GM12878 (cell line): ENCODE measurements at regions not wholly inside any gene's neighbourhood (a gene's known extent, or its start where the extent isn't known, plus 50 kb on each side); places are given as distances from the start of the nearest gene placed in this dataset.

ENCODE experiments used
- ATAC-seq: fragments of 200-7000 bp; cut with Tn5 transposase; 3 replicates; pipeline ENCODE4 v1.9.1; 2020; ENCODE audit warnings: mild to moderate bottlenecking, moderate library complexity
- BruUV-seq: library from RNA; stranded (reverse); fragments of 400-500 nt; replicated peaks from 2 replicates; lab custom pipeline; 2021; lab: Mats Ljungman, UMichigan
- CTCF ChIA-PET: fragments of 300-600 bp; sonication (Branson Sonifier 250); formaldehyde crosslinking; extraction: SDS; loops from one replicate; lab custom pipeline; 2021; ENCODE audit warnings: inconsistent platforms; lab: Yijun Ruan, JAX
- POLR2A ChIA-PET: fragments of 350-600 bp; formaldehyde crosslinking; extraction: SDS; loops from one replicate; lab custom pipeline; 2021; ENCODE audit warnings: inconsistent platforms; lab: Charles Lee
- RAD21 ChIA-PET: fragments of 300-600 bp; sonication (Branson Sonifier 250); formaldehyde crosslinking; loops from one replicate; lab custom pipeline; 2023; ENCODE audit warnings: antibody characterized with exemption; ENCODE audit not compliant: unreplicated experiment; lab: Charles Lee
- SMC1A ChIA-PET: fragments of 300-600 bp; sonication (Branson Sonifier 250); formaldehyde crosslinking; loops from one replicate; lab custom pipeline; 2023; ENCODE audit not compliant: unreplicated experiment, uncharacterized antibody; lab: Charles Lee
- DNase-seq: peaks from one replicate; pipeline ENCODE4 v3.0.0-alpha.2; 2011; ENCODE audit warnings: low read depth, low spot score
- FAIRE-seq: peaks from 3 replicates; lab custom pipeline; 2011; peaks lifted over from hg19 to GRCh38; lab: Jason Lieb, UNC
- H2AFZ ChIP-seq: 2 replicates; pipeline ENCODE4 v1.6.0; 2011; ENCODE audit warnings: low read depth, low read length, control low read depth; ENCODE audit not compliant: control insufficient read depth
- H3K27ac ChIP-seq: 2 replicates; pipeline ENCODE4 v1.5.1; 2011; ENCODE audit warnings: control low read depth; ENCODE audit not compliant: control insufficient read depth, insufficient read depth
- H3K27me3 ChIP-seq, 2 experiments: replicated peaks in 1 of 2; 2 replicates each; pipeline versions ENCODE4 v1.6.0 to v1.6.1; 2011; ENCODE audit warnings: low read length in 1 of 2; ENCODE audit not compliant: control insufficient read depth in 2 of 2, insufficient read depth in 2 of 2
- H3K36me3 ChIP-seq, 2 experiments: 2 replicates each; pipeline ENCODE4 v1.5.1; 2011; ENCODE audit warnings: low read length in 1 of 2; ENCODE audit not compliant: control insufficient read depth in 2 of 2, insufficient read depth in 2 of 2
- H3K4me1 ChIP-seq: 2 replicates; pipeline ENCODE4 v1.6.1; 2011; ENCODE audit warnings: mild to moderate bottlenecking, low read length, moderate library complexity, mixed read lengths; ENCODE audit not compliant: control insufficient read depth, insufficient read depth
- H3K4me2 ChIP-seq: 2 replicates; pipeline ENCODE4 v1.6.0; 2011; ENCODE audit warnings: control low read depth; ENCODE audit not compliant: control insufficient read depth, insufficient read depth
- H3K4me3 ChIP-seq: fragments of 200-600 bp; sonication (generic); 2 replicates; pipeline ENCODE4 v1.5.1; 2016
- H3K79me2 ChIP-seq: 2 replicates; pipeline ENCODE4 v1.6.0; 2011; ENCODE audit warnings: low read length; ENCODE audit not compliant: control insufficient read depth, insufficient read depth
- H3K9ac ChIP-seq: 2 replicates; pipeline ENCODE4 v1.8.0; 2011; ENCODE audit warnings: low read length, control low read depth, mixed read lengths; ENCODE audit not compliant: control insufficient read depth, insufficient read depth
- H3K9me3 ChIP-seq: replicated peaks from 3 replicates; pipeline ENCODE4 v1.5.1; 2011; ENCODE audit warnings: mild to moderate bottlenecking, low read length; ENCODE audit not compliant: control insufficient read depth, insufficient read depth
- H4K20me1 ChIP-seq: 2 replicates; pipeline ENCODE4 v1.6.0; 2011; ENCODE audit not compliant: control insufficient read depth, insufficient read depth
- BRCA1 ChIP-seq: IDR thresholded peaks from 2 replicates; pipeline ENCODE4 v1.6.1; 2011; ENCODE audit warnings: low read depth, low read length, improper control_type of control experiment
- CEBPB ChIP-seq, 2 experiments: fragments of 150-350 bp in 1 of 2; IDR thresholded peaks; 2 replicates each; pipeline ENCODE4 v1.6.1; 2012 to 2014; ENCODE audit warnings: low read depth in 2 of 2, low read length in 2 of 2, borderline replicate concordance in 1 of 2, inconsistent platforms in 1 of 2
- EGR1 ChIP-seq, 2 experiments: IDR thresholded peaks; 1 replicate in 1 of 2; 2 replicates in 1 of 2; pipeline ENCODE4 v1.6.1; 2011 to 2012; ENCODE audit warnings: low read depth in 2 of 2, low read length in 2 of 2, borderline replicate concordance in 1 of 2, mild to moderate bottlenecking in 1 of 2, moderate library complexity in 1 of 2
- RELA ChIP-seq: fragments of 450-650 bp; IDR thresholded peaks from 2 replicates; pipeline ENCODE4 v1.8.0; 2014; ENCODE audit warnings: borderline replicate concordance; ENCODE audit not compliant: partially characterized antibody
- STAT1 ChIP-seq: fragments of 450-650 bp; conservative IDR thresholded peaks from 2 replicates; pipeline ENCODE4 v1.6.1; 2014; ENCODE audit warnings: antibody characterized with exemption, mild to moderate bottlenecking
- YY1 ChIP-seq: IDR thresholded peaks from 2 replicates; pipeline ENCODE4 v1.6.1; 2011; ENCODE audit warnings: low read depth, mild to moderate bottlenecking, low read length
- WGBS: methylation state at CpG from one replicate; pipeline ENCODE4 v1.1.6; 2016; ENCODE audit warnings: low lambda C conversion rate; ENCODE audit not compliant: insufficient replicate concordance, insufficient coverage; ENCODE audit errors: missing lambda C conversion rate; 5-methylcytosine and 5-hydroxymethylcytosine counted together
- in situ Hi-C: fragments of 300-500 bp; cut with MboI; formaldehyde crosslinking; loops from 9 replicates; pipeline ENCODE4 v1.14.3; 2018; ENCODE audit warnings: mixed read lengths
- intact Hi-C: fragments of 100-400 bp; cut with micrococcal nuclease; formaldehyde crosslinking; loops from one replicate; pipeline ENCODE4 v1.14.2; 2022; ENCODE audit not compliant: unreplicated experiment
- TF ChIP-seq, protein P1 (sequence below): IDR thresholded peaks from 2 replicates; pipeline ENCODE4 v1.6.1; 2011; ENCODE audit warnings: low read depth, mild to moderate bottlenecking, low read length, moderate library complexity, borderline replicate concordance; ENCODE audit errors: extremely low read depth
- TF ChIP-seq, protein P2 (sequence below): fragments of 450-650 bp; formaldehyde crosslinking; IDR thresholded peaks from 2 replicates; pipeline ENCODE4 v1.5.0; 2022; ENCODE audit warnings: mild to moderate bottlenecking, missing genetic modification characterization
- TF ChIP-seq, protein P3 (sequence below): IDR thresholded peaks from 2 replicates; pipeline ENCODE4 v1.6.1; 2012; ENCODE audit warnings: mild to moderate bottlenecking, low read depth, low read length

DNA sequence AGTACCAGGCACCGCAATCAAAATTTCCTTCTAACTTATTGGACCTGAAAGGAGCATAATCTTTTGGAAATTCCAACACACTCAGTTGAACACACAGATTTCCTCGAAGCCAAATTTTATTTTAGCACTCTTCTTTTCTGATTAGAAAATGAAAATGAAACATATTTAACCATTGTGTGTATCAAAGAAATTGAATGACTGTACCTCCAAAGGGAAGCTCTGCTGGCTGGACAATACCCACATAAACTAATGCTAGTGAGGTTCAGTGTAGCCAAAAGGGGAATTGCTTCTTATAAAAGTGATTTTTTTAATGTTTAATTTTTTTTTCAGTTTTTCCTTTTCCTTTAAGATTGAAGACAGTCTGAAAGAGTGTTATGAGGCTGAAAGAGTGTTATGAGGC lies 239.6 kb upstream of the NREP start:
- TF ChIP-seq YY1, result no peak
- 50% methylated on average over 2 of the region's 2 CpGs for WGBS
- BruUV-seq, result no TSS peak
- H3K4me2 ChIP-seq, result no peak overlapping the region
- H3K27me3 ChIP-seq, result no peaks in the 10 kb centered on the region
- SMC1A ChIA-PET, result interaction anchor here (1.3 kb wide), 1 partner anchor 29 kb away, joined by 3 read pairs; no protein-coding TSS in a partner anchor
- FAIRE-seq, result no peak
- no peak overlapping the region for H3K9ac ChIP-seq
- H3K27ac ChIP-seq, result no peak overlapping the region
- POLR2A ChIA-PET, result no interaction called here
- no peak overlapping the region for H3K4me3 ChIP-seq
- DNase-seq, result no peak
- in situ Hi-C loops (no loop called here), intact Hi-C loops (no loop called here)
- H2AFZ ChIP-seq, result 0 out of 2 replicates have a peak overlapping the region, but pooled peaks have one; percentile 12
- no peaks in the 10 kb centered on the region for H3K79me2 ChIP-seq
- H3K9me3 ChIP-seq, result no peaks in the 10 kb centered on the region; the same call in 2 of the 3 replicates
- RAD21 ChIA-PET, result no interaction called here
- H3K4me1 ChIP-seq, result no peaks in the 10 kb centered on the region
- peak; percentile 73 for ATAC-seq
- CTCF ChIA-PET, result no interaction called here
- no peaks in the 10 kb centered on the region for H4K20me1 ChIP-seq
- H3K36me3 ChIP-seq, result no peaks in the 10 kb centered on the region

DNA sequence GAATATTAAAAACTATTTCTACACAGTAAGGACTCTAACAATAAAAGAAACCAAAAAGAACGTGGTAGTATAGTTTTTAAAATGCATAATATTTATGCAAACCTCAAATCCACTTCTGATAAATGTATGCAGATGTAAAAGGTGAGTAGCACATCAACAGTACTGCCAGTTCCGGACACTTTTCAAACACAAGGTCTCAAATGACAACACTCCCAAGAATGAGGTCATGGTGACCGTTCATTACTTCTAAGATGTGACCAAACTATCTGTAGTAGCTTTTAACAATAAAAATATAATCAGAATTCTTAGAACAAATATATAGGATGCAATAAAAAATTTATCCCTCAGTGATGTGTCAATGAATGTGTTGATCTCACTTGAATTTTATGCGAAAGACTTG lies 238.7 kb upstream of the NREP start:
- ATAC-seq (no peak), FAIRE-seq (no peak), DNase-seq (no peak)
- H3K27ac ChIP-seq, result no peak overlapping the region
- no peaks in the 10 kb centered on the region for H3K36me3 ChIP-seq
- POLR2A ChIA-PET, result no interaction called here
- in situ Hi-C loops (no loop called here), intact Hi-C loops (no loop called here)
- BruUV-seq, result no TSS peak
- no peaks in the 10 kb centered on the region for H4K20me1 ChIP-seq
- H3K4me2 ChIP-seq, result no peak overlapping the region
- 50% methylated on average over 4 of the region's 4 CpGs for WGBS
- TF ChIP-seq BRCA1 (no peak), CEBPB (IDR thresholded peaks at IDR 0.05; ENCODE audit: borderline replicate concordance in 1 of 2, low read depth in 2 of 2, low read length in 2 of 2) (no peak), RELA (no peak), STAT1 (no peak), EGR1 (IDR thresholded peaks at IDR 0.05; ENCODE audit: borderline replicate concordance in 1 of 2, low read depth in 2 of 2, low read length in 2 of 2) (no peak)
- TF ChIP-seq, protein P1, sequence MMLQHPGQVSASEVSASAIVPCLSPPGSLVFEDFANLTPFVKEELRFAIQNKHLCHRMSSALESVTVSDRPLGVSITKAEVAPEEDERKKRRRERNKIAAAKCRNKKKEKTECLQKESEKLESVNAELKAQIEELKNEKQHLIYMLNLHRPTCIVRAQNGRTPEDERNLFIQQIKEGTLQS, result no peak
- TF ChIP-seq, protein P2, sequence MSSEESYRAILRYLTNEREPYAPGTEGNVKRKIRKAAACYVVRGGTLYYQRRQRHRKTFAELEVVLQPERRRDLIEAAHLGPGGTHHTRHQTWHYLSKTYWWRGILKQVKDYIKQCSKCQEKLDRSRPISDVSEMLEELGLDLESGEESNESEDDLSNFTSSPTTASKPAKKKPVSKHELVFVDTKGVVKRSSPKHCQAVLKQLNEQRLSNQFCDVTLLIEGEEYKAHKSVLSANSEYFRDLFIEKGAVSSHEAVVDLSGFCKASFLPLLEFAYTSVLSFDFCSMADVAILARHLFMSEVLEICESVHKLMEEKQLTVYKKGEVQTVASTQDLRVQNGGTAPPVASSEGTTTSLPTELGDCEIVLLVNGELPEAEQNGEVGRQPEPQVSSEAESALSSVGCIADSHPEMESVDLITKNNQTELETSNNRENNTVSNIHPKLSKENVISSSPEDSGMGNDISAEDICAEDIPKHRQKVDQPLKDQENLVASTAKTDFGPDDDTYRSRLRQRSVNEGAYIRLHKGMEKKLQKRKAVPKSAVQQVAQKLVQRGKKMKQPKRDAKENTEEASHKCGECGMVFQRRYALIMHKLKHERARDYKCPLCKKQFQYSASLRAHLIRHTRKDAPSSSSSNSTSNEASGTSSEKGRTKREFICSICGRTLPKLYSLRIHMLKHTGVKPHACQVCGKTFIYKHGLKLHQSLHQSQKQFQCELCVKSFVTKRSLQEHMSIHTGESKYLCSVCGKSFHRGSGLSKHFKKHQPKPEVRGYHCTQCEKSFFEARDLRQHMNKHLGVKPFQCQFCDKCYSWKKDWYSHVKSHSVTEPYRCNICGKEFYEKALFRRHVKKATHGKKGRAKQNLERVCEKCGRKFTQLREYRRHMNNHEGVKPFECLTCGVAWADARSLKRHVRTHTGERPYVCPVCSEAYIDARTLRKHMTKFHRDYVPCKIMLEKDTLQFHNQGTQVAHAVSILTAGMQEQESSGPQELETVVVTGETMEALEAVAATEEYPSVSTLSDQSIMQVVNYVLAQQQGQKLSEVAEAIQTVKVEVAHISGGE (CRISPR knock-in tag), result no peak
- TF ChIP-seq, protein P3, sequence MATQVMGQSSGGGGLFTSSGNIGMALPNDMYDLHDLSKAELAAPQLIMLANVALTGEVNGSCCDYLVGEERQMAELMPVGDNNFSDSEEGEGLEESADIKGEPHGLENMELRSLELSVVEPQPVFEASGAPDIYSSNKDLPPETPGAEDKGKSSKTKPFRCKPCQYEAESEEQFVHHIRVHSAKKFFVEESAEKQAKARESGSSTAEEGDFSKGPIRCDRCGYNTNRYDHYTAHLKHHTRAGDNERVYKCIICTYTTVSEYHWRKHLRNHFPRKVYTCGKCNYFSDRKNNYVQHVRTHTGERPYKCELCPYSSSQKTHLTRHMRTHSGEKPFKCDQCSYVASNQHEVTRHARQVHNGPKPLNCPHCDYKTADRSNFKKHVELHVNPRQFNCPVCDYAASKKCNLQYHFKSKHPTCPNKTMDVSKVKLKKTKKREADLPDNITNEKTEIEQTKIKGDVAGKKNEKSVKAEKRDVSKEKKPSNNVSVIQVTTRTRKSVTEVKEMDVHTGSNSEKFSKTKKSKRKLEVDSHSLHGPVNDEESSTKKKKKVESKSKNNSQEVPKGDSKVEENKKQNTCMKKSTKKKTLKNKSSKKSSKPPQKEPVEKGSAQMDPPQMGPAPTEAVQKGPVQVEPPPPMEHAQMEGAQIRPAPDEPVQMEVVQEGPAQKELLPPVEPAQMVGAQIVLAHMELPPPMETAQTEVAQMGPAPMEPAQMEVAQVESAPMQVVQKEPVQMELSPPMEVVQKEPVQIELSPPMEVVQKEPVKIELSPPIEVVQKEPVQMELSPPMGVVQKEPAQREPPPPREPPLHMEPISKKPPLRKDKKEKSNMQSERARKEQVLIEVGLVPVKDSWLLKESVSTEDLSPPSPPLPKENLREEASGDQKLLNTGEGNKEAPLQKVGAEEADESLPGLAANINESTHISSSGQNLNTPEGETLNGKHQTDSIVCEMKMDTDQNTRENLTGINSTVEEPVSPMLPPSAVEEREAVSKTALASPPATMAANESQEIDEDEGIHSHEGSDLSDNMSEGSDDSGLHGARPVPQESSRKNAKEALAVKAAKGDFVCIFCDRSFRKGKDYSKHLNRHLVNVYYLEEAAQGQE, result no peak
- no peaks in the 10 kb centered on the region for H3K27me3 ChIP-seq
- RAD21 ChIA-PET, result no interaction called here
- no peak overlapping the region for H3K9ac ChIP-seq
- H3K4me1 ChIP-seq, result no peaks in the 10 kb centered on the region
- CTCF ChIA-PET, result no interaction called here
- H3K79me2 ChIP-seq, result no peaks in the 10 kb centered on the region
- peak overlapping the region; percentile 41; the same call in 1 of the 2 replicates for H2AFZ ChIP-seq
- SMC1A ChIA-PET, result interaction anchor here (1.3 kb wide), 1 partner anchor 30 kb away, joined by 3 read pairs; no protein-coding TSS in a partner anchor
- H3K9me3 ChIP-seq, result no peaks in the 10 kb centered on the region; the same call in 2 of the 3 replicates
- H3K4me3 ChIP-seq, result no peak overlapping the region
